ENCODE measurements at regions not wholly inside any gene's neighbourhood (a gene's known extent, or its start where the extent isn't known, plus 50 kb on each side); places are given as distances from the start of the nearest gene placed in this dataset.

GRCh38 chr21:17889171-17889570 lies 70.0 kb upstream of the C21orf91 start:
- DNase-seq: no peak

- no peak for DNase-seq
Observed at GRCh38 chr21:17869115-17869514, 50.0 kb upstream of the C21orf91 start.
